Endothelial cell of umbilical vein (primary cell): ENCODE measurements at regions not wholly inside any gene's neighbourhood (a gene's known extent, or its start where the extent isn't known, plus 50 kb on each side); places are given as distances from the start of the nearest gene placed in this dataset.

Experiments
- BruUV-seq: library from RNA; stranded (reverse); fragments of 400-500 nt; replicated peaks from 2 replicates; lab custom pipeline; 2021; lab: Mats Ljungman, UMichigan
- CTCF ChIA-PET: fragments of 300-600, 350-600 bp; sonication (Branson Sonifier 250); formaldehyde crosslinking; loops from one replicate; lab custom pipeline; 2021; ENCODE audit warnings: antibody characterized with exemption, inconsistent platforms; lab: Charles Lee
- POLR2A ChIA-PET: fragments of 300-600, 350-600 bp; sonication (Branson Sonifier 250); formaldehyde crosslinking; loops from one replicate; lab custom pipeline; 2021; ENCODE audit warnings: antibody characterized with exemption, inconsistent platforms; lab: Charles Lee
- DNase-seq: peaks from one replicate; pipeline ENCODE4 v3.0.0-alpha.2; 2011; ENCODE audit warnings: low read depth, low spot score
- FAIRE-seq: peaks from 2 replicates; lab custom pipeline; 2011; peaks lifted over from hg19 to GRCh38; lab: Jason Lieb, UNC
- H2AFZ ChIP-seq: 2 replicates; pipeline ENCODE4 v1.6.0; 2012; ENCODE audit warnings: low read depth, low read length, control low read depth, inconsistent platforms
- H3K27ac ChIP-seq: 2 replicates; pipeline ENCODE4 v1.5.1; 2011; ENCODE audit warnings: low read depth, mild to moderate bottlenecking, control low read depth, low read length, moderate library complexity; ENCODE audit not compliant: insufficient read depth
- H3K27me3 ChIP-seq, 2 experiments: 2 replicates each; pipeline versions ENCODE4 v1.6.0 to v1.6.1; 2011; ENCODE audit warnings: low read length in 2 of 2, mixed read lengths in 1 of 2; ENCODE audit not compliant: control insufficient read depth in 2 of 2, insufficient read depth in 2 of 2
- H3K36me3 ChIP-seq, 2 experiments: 2 replicates in 1 of 2; 3 replicates in 1 of 2; pipeline ENCODE4 v1.5.1; 2011; ENCODE audit warnings: low read length in 2 of 2, mild to moderate bottlenecking in 1 of 2, moderate library complexity in 1 of 2; ENCODE audit not compliant: control insufficient read depth in 2 of 2, insufficient read depth in 2 of 2; ENCODE audit errors: extremely low read depth in 1 of 2
- H3K4me1 ChIP-seq: 3 replicates; pipeline ENCODE4 v1.5.1; 2011; ENCODE audit warnings: mild to moderate bottlenecking, low read length; ENCODE audit not compliant: control insufficient read depth, insufficient read depth; ENCODE audit errors: extremely low read depth
- H3K4me2 ChIP-seq: 2 replicates; pipeline ENCODE4 v1.6.1; 2011; ENCODE audit warnings: low read length, control low read depth, mixed read lengths; ENCODE audit not compliant: insufficient read depth
- H3K4me3 ChIP-seq, 3 experiments: fragments of 200-600 bp in 1 of 3; sonication (generic), shearing (Covaris generic) in 1 of 3; replicated peaks in 1 of 3; 2 replicates each; pipeline ENCODE4 v1.5.1; 2011 to 2016; ENCODE audit warnings: control low read depth in 3 of 3, low read length in 3 of 3, mild to moderate bottlenecking in 2 of 3, inconsistent platforms in 1 of 3, low read depth in 1 of 3, moderate library complexity in 1 of 3; ENCODE audit not compliant: insufficient read depth in 1 of 3
- H3K79me2 ChIP-seq: 2 replicates; pipeline ENCODE4 v1.6.0; 2012; ENCODE audit warnings: low read length, inconsistent platforms; ENCODE audit not compliant: control insufficient read depth, insufficient read depth
- H3K9ac ChIP-seq: replicated peaks from 2 replicates; pipeline ENCODE3; 2011; ENCODE audit warnings: low read length, control low read depth; ENCODE audit not compliant: insufficient read depth; ENCODE audit errors: extremely low read depth
- H3K9me1 ChIP-seq: replicated peaks from 3 replicates; pipeline ENCODE4 v1.6.0; 2011; ENCODE audit warnings: mild to moderate bottlenecking, low read length; ENCODE audit not compliant: control insufficient read depth, insufficient read depth; ENCODE audit errors: extremely low read depth
- H3K9me3 ChIP-seq: replicated peaks from 2 replicates; pipeline ENCODE4 v1.5.1; 2012; ENCODE audit warnings: low read length, inconsistent platforms; ENCODE audit not compliant: control insufficient read depth, insufficient read depth
- H4K20me1 ChIP-seq: replicated peaks from 2 replicates; pipeline ENCODE3; 2011; ENCODE audit warnings: mild to moderate bottlenecking, low read length; ENCODE audit not compliant: control insufficient read depth, insufficient read depth; ENCODE audit errors: extremely low read depth
- EZH2 ChIP-seq: IDR thresholded peaks from 2 replicates; pipeline ENCODE4 v1.6.1; 2012; ENCODE audit warnings: borderline replicate concordance, low read depth, mild to moderate bottlenecking, moderate library complexity, low read length, inconsistent platforms; ENCODE audit not compliant: severe bottlenecking
- FOS ChIP-seq: IDR thresholded peaks from 2 replicates; pipeline ENCODE4 v1.6.1; 2011; ENCODE audit warnings: mild to moderate bottlenecking, low read length, moderate library complexity, borderline replicate concordance; ENCODE audit not compliant: insufficient read depth
- GATA2 ChIP-seq: IDR thresholded peaks from 2 replicates; pipeline ENCODE4 v1.7.0; 2011; ENCODE audit warnings: low read depth, mild to moderate bottlenecking, moderate library complexity, mixed read lengths, low read length; ENCODE audit not compliant: insufficient read length, insufficient read depth
- JUN ChIP-seq: IDR thresholded peaks from 2 replicates; pipeline ENCODE4 v1.6.1; 2011; ENCODE audit warnings: borderline replicate concordance, low read depth; ENCODE audit not compliant: insufficient read length, insufficient read depth
- MYC ChIP-seq: IDR thresholded peaks from one replicate; pipeline ENCODE4 v1.6.1; 2011; ENCODE audit warnings: mild to moderate bottlenecking, low read depth, low read length
- POLR2A ChIP-seq: IDR thresholded peaks from 2 replicates; pipeline ENCODE4 v1.6.1; 2012; ENCODE audit warnings: low read depth, mild to moderate bottlenecking, control low read depth, low read length
- POLR2AphosphoS5 ChIP-seq: IDR thresholded peaks from 2 replicates; pipeline ENCODE4 v1.6.1; 2012; ENCODE audit warnings: low read depth, mild to moderate bottlenecking, control low read depth, low read length, moderate library complexity; ENCODE audit not compliant: insufficient read depth
- dilution Hi-C: fragments of 300-500 bp; cut with MboI; formaldehyde crosslinking; loops from one replicate; pipeline ENCODE4 v1.15.0; 2019; ENCODE audit warnings: low sequenced_read_pairs; ENCODE audit not compliant: extremely low pct_ligation_motif_present
- intact Hi-C: fragments of 100-400 bp; cut with micrococcal nuclease; formaldehyde crosslinking; loops from one replicate; pipeline ENCODE4 v1.10.0; 2022
- TF ChIP-seq, protein P1 (sequence below), 2 donors: IDR thresholded peaks; 1 replicate in 1 of 2; 2 replicates in 1 of 2; pipeline ENCODE4 v1.5.1; 2011; ENCODE audit warnings: low read length in 2 of 2, mild to moderate bottlenecking in 2 of 2, moderate library complexity in 2 of 2, control low read depth in 1 of 2, inconsistent platforms in 1 of 2, low read depth in 1 of 2; ENCODE audit not compliant: insufficient read depth in 1 of 2; ENCODE audit errors: extremely low read depth in 1 of 2

DNA sequence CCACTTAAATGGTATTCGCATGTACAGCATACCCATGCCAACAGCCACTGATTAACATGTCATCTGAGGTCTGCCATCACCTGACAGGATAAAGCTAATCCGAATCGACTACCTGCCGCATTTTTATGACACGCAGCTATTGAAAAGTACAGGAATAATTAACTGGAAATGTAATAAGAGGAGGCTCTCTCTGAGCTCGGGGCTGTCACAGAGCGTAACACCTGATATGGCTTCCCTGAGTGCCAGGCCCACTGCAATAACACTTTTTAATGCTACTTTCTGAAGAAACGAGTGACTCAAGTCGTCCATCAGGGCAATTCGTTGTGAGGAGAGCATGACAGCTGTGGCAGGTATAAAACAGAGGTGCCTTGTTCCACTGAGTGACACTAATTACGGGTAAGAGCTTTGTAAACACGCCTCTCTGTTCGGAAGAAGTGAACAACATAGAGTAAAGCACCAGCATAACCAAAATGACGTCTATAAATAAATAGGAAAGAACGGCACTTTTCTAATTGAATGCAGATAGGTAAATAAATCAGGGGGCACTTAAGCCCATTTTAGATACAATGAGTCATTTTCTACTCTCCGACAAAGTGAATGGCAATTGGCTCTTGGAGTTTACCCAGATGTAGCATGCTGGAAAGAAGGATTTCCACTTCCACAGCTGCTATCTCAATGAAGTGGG is 56.5 kb upstream of the CREB5 start:
- H3K27ac ChIP-seq, result no peak overlapping the region
- DNase-seq (no peak), FAIRE-seq (no peak)
- ChIA-PET POLR2A (no interaction called here), CTCF (no interaction called here)
- no peaks in the 10 kb centered on the region for H3K79me2 ChIP-seq
- H4K20me1 ChIP-seq, result no peaks in the 10 kb centered on the region
- H2AFZ ChIP-seq, result no peak overlapping the region
- no peaks in the 10 kb centered on the region for H3K36me3 ChIP-seq
- H3K4me3 ChIP-seq, result no peak overlapping the region
- H3K9ac ChIP-seq, result no peak overlapping the region
- no peaks in the 10 kb centered on the region for H3K9me3 ChIP-seq
- H3K9me1 ChIP-seq, result no peaks in the 10 kb centered on the region
- peaks cover 0 to 2% of the 10 kb centered on the region in 2 experiments for H3K27me3 ChIP-seq
- intact Hi-C loops (no loop called here), dilution Hi-C loops (no loop called here)
- H3K4me2 ChIP-seq, result no peak overlapping the region
- no TSS peak for BruUV-seq
- H3K4me1 ChIP-seq, result no peaks in the 10 kb centered on the region
- TF ChIP-seq FOS, result no peak
- no peak for TF ChIP-seq POLR2AphosphoS5
- TF ChIP-seq JUN, result no peak
- TF ChIP-seq, protein P1, sequence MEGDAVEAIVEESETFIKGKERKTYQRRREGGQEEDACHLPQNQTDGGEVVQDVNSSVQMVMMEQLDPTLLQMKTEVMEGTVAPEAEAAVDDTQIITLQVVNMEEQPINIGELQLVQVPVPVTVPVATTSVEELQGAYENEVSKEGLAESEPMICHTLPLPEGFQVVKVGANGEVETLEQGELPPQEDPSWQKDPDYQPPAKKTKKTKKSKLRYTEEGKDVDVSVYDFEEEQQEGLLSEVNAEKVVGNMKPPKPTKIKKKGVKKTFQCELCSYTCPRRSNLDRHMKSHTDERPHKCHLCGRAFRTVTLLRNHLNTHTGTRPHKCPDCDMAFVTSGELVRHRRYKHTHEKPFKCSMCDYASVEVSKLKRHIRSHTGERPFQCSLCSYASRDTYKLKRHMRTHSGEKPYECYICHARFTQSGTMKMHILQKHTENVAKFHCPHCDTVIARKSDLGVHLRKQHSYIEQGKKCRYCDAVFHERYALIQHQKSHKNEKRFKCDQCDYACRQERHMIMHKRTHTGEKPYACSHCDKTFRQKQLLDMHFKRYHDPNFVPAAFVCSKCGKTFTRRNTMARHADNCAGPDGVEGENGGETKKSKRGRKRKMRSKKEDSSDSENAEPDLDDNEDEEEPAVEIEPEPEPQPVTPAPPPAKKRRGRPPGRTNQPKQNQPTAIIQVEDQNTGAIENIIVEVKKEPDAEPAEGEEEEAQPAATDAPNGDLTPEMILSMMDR (IDR thresholded peaks at IDR 0.05; ENCODE audit: extremely low read depth in 1 of 2, insufficient read depth in 1 of 2, low read depth in 1 of 2, low read length in 2 of 2), result no peak
- no peak for TF ChIP-seq MYC
- no peak for TF ChIP-seq POLR2A
- no peak for TF ChIP-seq GATA2
- no peak for TF ChIP-seq EZH2
